GM19438 (cell line): ENCODE measurements at regions not wholly inside any gene's neighbourhood (a gene's known extent, or its start where the extent isn't known, plus 50 kb on each side); places are given as distances from the start of the nearest gene placed in this dataset.
"Not testable (repeated sequence)": the region's sequence is repeated elsewhere in the genome, so short reads cannot be mapped to it uniquely, and the experiment has no call there.

Experiments
- ATAC-seq: cut with Tn5 transposase; IDR thresholded peaks from one replicate; pipeline ENCODE4 v1.9.1; 2021; ENCODE audit warnings: low read depth; ENCODE audit not compliant: unreplicated experiment

DNA sequence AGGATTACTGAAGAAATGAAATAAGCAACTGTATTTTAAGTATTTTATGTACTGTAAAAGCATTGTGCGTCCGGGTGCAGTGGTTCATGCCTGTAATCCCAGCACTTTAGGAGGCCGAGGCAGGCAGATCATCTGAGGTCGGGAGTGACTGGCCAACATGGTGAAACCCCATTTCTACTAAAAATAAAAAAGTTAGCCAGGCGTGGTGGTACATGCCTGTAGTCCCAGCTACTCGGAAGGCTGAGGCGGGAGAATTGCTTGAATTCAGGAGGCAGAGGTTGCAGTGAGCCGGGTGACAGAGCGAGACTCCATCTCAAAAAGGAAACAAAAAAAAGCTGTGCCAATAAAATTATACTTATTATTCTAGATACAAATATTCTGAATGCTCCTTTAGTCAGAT lies 215.4 kb upstream of the DMRT1 start:
- not testable (repeated sequence) for ATAC-seq

DNA sequence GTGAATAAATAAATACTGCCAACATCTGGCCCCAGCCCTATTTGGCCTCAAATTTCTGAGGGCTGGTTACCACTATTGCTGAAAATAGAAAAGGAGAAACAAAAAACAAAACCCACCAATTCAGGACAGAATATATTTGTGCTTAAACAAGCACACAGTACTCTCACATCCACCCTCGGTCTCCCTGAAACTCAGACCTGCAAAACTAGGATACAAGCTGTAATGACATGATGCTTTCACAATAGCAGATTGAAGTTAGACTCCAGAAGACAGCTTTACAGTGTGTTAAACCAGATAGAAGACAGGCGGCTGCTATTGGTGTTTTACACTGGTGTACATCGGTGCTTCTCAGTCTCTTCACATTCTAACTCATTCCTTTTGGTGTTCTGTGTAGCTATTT lies 214.9 kb upstream of the DMRT1 start:
- ATAC-seq: no peak

DNA sequence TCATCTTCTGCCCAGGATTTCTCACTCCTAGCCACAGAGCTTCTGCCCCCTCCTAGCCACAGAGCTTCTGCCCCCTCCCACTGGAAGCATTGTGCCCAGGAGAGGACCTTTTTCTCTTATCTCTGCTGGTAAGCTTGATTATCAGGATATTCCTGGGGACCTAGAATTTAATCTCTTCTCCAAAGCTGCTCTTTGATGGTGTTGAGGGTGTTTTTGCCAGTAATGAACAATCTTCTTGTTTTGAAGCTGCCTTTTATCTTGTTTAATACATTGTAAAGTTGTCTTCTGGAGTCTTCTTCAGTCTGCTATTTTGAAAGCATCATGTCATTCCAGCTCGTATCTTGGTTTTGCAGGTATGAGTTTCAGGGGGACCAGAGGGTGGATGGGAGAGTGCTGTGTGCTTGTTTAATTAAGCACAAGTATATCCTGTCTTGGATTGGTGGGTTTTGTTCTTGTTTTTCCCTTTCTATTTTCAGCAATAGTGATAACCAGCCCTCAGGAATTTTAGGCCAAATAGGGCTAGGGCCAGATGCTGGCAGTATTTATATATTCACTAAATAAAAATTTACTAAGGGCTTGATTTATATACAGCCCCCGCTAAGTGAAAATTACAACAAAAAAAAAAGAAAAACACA lies 214.0 kb upstream of the DMRT1 start:
- no peak for ATAC-seq

DNA sequence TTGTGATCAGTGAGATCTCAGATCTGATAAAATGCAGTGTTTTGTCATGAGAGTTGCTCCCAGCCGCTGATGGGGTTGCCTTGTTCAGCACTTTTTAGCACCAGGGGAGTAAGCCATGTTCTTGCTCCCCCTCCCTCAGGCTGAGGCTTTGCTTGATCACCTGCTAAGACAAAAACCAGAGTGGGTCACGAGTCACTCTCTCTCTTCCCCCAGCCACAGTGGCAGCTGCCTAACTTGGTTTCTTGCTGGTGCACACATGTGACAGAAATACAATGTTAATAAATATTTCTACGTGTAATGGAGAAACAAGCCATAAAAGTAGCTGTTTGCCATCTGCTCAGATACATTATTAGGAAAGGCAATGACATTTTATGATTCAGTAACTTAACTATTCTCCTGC lies 212.4 kb upstream of the DMRT1 start:
- ATAC-seq: no peak

DNA sequence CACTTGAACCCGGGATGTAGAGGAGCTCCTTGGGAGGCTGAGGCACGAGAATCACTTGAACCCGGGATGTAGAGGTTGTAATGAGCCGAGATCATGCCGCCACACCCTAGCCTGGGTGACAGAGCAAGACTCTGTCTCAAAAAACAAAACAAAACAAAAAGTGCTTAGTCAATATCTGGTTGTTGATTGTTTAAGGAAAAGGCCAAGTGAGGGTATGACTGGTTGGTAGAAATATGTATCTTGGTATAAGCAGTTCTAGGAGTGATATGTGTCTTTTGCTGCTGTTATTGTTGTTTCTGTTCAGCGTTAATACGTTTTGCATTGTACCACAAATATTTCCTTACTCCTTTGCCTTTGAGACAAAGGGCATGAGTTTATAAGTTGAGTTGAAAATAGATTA lies 210.7 kb upstream of the DMRT1 start:
- ATAC-seq: no peak

DNA sequence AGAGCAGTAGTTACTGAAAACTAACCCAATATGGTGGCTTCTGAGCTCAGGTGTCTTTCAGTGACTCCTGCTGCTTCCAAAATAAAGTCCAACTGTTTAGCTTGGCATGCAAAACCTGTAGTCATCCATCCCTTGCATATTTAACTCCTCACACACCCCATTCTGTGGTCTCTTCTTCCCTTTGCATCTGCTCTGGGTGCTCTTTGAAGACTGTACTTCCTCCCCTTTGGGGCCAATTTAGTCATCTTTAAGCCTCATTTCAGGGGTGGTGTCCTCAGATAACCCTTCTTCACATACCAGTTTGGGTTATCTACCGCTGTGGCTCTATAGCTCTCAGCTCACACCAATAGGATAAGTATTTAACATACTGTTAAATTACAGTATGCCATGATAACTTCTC lies 209.9 kb upstream of the DMRT1 start:
- no peak for ATAC-seq

DNA sequence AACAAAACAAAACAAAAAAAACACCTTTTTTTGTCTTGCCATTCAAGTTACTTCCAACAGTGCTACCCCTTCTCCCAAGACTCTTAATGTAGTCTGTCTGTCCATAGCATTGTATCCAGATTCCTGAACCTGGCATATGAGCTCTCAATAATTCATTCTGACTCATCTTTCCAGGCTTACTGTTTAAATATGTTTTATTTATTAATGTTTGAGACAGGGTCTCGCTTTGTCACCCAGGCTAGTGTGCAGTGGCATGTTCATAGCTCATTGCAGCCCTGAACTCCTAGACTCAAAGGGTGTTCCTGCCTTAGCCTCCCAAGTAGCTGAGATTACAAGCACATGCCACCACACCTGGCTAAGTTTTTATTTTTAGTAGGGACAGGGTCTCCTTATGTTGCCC lies 208.0 kb upstream of the DMRT1 start:
- ATAC-seq: no peak

DNA sequence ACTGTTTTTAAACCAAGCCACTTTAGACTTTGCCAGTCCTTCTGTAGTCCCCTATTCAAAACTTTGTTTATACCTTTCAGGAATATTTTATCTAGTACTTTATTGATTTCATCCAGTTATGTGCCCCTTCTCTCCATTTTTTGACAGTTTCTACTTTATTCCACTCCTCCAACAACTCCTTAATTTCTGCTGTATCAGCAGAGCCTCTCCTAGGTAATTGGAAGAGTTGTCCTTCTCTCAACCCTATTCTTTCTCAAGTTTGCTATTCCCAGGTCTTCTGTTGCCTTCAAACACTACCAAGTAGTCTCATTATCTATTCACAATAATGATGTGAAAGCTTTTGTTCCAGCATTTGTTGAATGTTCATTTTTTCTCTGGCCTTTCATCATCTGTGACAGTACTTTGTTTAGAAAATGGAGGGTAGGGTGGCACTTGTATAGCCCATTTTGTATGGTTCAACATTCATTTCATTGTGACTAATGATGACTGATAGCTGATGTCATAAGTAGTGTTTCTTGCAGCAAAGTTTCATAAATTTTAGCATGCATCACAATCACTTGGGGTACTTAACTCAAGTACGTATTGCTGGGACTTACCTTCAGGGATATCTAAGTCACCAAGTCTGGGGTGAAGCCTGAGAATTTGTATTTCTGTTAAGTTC lies 204.4 kb upstream of the DMRT1 start:
- no peak for ATAC-seq

DNA sequence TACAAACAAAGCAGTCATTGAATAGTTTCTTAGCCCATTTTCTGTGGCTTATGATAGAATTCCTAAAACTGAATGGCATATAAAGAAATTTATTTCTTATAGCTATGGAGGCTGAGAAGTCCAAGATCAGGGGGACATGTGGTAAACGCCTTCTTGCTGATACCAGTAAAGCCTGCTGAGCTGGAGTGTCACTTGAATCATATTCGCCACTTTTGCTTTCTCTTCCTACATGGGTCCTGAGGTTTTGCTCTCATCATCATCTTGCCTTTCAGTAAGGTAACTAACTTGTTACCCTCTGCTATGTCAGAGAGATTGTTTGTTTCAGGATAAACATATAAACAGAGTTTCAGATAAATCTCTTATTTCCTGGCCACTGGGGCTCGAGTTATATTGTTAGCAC lies 203.3 kb upstream of the DMRT1 start:
- ATAC-seq: no peak

DNA sequence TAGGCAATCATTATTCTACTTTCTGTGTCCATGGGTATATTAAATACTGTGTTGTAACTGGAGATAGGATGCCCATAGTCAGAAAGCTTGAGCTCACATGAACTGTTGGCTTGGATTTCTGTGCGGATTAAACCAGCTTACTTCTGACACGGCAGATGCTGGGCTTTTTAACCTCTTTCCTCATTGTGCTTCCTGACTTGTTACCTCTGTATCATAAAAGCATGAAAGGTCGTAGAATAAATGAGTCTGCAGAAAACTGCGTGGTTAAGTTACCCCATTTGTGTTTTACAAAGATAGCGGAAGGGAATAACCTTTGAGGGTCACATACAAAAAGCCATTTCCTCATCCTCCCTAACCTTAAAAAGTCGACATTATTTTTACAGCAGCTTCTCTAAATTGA lies 199.5 kb upstream of the DMRT1 start:
- no peak for ATAC-seq

DNA sequence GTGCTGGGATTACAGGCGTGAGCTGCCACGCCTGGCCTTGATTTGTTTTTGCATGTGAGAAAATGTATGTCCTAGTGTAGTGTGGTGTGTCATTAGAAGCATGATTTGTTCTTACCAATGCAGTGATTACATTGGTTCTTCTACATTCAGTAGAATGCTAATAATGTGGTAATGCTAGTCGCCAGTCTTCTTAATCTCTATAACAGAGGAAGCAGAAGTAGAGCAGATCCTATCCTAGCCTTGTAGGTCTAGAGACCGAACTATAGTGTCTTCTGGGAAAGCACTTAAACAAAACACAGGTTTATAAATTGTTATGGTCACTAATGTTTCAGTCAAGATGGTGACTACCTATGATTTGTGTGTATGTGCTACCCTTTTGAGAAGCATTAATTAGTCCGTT lies 197.5 kb upstream of the DMRT1 start:
- no peak for ATAC-seq

DNA sequence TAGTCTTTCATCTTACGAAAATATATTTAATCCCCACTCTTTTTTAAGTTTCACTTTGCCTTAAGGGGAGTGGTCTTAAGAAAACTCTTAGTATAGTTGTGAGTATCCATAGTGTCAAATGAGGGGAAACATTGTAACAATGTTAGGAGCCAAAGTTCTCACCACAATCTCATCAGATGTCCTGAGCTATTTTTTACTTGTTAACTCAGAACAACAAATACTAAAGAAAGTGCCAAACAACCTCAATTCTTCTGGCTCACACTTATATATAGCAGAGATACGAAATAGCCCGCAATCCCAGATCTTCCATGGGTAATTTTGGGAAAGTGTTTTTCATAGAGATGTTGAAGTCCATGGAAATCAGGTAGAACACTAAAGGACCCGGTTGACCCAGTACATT lies 194.0 kb upstream of the DMRT1 start:
- no peak for ATAC-seq

DNA sequence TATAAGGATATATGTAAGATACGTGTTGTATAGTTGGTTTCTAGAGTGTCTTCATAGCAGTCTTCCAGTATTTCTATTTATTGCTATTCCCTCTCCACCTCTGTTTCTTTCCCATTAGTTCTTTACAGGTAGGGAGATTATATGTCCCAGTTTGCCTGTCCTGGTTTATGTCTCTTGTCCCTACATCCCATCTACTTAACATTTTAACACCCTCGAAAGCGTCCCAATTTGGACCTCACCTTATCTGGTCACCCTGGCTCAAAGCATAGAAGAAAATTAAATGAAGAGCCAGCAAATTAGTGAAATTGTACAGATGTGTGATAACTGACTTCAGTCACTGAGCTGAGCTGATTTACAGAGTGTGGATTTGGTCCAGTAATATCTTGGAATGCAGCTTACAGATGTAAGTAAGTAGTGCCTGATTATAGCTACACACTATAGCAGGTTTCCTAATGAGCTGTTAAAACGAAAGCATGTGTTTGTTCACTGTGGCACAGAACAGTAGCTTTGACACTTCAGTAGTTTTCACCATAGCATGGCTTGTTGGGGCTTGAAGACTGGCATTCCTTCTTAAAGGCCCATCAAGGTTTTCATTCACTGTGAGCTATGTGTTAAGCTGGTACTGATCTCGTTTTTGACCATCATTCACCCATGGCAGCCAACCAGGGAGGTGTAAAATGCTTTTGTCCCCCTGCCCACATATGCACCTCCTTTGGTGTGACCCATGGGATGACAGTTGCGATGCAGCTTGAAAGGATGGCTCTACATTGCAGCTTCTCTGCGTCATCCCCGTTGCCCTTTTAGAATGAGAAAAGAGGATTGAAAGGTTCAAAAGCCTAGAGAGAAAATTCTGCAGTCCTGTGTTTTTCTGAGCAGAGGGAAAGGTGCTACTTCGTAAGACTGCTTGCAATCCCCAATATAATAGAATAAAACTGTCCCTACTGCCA lies 192.1 kb upstream of the DMRT1 start:
- no peak for ATAC-seq

DNA sequence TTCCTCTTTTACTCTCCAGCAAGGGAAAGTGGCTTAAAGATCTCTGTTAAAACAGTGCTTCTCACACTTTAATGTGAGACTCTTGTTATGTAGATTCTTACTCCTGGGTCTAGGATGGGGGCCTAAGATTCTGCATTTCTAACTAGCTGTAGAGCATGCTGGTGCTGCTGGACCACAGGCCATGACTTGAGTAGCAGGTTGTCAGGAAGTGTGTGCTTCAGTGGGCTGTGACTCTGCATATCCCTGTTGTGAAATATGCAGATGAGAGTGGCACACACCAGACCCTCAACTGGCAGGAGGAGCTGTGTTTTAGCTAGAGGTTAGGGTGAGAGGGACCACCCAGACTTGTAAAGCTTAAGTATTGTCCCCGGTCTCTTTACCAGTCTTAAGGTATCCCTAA lies 191.1 kb upstream of the DMRT1 start:
- ATAC-seq: no peak

DNA sequence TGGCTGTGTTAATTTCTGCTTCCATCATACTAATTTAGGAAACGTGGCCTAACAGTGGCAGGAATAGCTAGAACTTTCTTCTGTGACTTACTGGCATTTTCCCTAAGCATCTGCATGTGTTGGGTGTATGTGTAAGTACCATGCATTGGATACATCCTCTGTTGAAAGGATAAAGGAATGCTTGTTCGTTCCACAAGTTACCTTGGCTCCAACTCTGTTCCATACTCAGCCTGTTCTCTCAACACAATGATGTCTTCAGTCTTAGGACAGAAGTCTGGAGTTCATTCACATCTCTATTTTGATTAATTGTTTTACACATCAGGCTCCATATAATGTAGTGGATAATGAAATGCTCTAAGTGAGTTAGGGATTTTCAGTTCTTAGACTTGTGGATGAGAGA lies 190.1 kb upstream of the DMRT1 start:
- no peak for ATAC-seq

DNA sequence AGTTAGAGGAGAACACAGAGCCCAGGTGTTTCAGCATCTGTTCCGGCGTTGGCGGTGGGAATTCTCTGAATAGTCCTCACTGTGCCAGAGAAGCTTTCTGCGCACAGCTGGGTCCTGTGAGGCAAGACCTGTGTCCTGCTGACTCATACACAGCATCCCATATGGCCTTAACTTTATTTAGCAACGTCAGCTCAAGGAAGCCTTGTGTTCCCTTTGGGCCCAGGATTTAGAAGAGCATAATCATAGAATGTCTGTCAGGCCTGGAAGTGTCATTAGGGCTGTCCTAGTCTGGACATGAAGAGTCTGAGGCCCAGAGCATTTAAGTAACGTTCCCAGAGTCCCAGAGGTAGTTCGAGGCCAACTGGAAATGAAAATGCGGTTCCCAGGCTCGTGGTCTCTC lies 188.6 kb upstream of the DMRT1 start:
- ATAC-seq: no peak

DNA sequence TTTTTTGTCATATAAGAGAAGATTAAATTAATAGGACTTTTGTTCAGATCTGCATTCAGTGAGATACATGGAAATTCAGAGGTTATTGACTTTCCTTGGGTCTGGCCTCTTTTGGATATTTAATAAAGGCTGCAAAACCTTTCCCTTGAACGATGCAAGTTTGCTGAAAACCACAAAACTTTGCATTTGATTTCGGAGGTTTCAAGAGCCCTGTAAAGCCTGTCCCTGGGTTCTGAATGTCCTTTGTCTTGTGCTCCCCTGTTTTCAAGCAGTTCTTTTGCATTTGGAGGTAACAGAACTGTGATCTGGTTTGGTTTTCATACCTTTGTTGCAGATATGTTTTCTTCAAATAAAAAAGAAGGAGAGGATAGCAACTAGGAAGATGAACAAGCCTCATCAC lies 188.1 kb upstream of the DMRT1 start:
- ATAC-seq: no peak

DNA sequence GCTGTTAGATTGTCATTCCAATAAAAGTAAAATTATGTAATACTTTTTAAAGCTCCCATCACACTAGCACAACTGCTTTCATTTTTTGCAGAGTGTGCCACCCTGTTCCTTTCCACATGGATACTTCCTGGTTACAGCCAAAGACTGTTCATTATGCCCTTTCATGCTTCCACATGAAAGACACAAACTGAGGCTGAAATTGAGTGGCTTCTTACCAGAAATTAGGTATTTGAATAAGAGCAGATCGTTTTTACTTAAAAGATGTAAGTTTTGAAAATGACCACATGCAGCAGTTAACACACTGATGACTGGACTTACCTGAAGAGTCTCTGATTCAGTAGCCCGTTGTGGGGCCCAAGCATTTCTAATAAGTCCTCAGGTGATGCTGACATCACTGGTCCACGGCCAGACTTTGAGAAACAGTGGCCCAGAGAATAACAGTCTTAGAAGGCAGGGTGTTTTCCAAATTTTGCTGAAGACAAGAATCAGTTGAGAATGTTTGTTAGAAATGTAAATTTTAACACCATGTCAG lies 187.6 kb upstream of the DMRT1 start:
- no peak for ATAC-seq

DNA sequence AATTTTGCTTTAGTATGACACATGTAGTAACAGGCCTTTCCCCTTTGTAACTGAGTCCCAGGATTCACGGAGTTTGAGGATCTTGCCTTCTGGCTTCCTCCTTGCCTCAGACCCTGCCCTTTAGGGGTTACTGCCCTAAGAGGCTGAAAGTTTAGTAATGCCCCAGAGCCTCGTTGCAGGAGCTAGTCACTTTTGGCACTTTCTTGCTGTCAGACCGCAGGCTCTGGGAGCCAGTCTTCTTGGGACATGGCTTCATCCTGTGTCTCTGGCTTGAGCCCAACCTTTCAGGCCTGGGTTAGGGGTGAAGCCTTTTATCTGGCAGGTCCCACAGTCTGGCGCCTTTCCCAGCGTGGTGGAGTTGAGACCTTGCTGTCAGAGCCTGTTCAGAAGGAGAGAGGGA lies 185.6 kb upstream of the DMRT1 start:
- ATAC-seq: no peak

DNA sequence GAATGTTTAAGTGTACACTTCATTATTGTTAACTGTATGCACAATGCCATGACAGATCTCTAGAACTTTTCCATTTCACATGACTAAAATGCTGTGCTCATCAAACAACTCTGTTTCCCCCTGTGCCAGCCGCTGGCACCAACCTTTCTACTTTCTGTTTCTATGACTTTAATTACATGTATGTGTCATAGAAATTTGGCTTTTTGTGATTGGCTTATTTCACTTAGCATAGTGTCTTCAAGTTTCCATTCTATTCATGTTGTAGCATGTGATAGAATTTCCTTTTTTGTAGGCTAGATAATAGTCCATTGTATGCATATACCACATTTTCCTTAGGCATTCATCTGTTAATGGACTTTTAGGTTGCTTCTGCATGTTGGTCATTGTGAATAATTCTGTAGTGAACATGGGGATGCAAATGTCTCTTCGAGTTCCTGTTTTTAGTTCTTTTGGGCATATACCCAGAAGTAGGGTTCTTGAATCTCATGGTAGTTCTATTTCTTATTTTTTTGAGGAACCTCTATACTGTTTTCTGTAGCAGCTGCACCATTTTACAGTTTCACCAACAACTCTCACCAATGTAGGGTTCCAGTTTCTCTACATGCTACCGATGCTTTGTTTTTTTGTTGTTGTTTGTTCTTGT lies 184.4 kb upstream of the DMRT1 start:
- ATAC-seq: no peak

DNA sequence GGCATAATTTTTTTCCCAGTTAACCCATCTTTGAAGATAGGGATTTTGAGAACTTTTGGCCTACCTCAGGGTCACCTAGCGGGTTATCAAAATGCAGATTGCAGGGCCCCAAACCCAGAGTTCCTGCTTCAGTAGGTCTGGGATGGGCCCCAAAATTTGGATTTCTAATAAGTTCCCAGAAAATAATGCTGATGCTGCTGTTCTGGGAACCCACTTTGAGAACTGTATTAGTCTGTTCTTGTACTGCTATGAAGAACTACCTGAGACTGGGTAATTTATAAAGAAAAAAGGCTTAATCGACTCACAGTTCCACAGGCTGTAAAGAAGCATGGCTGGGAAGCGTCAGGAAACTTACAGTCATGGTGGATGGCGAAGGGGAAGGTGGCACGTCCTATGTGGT lies 182.2 kb upstream of the DMRT1 start:
- no peak for ATAC-seq
